Hepatocyte (in vitro differentiated cells): ENCODE measurements at regions not wholly inside any gene's neighbourhood (a gene's known extent, or its start where the extent isn't known, plus 50 kb on each side); places are given as distances from the start of the nearest gene placed in this dataset.

Experiments
- DNase-seq: peaks from one replicate; pipeline ENCODE4 v3.0.0-alpha.2; 2016; ENCODE audit warnings: low spot score
- H2AFZ ChIP-seq: fragments of 200-600 bp; sonication (generic); 2 replicates; pipeline ENCODE4 v1.6.0; 2016; ENCODE audit warnings: antibody characterized with exemption, mild to moderate bottlenecking
- H3K27ac ChIP-seq: fragments of 200-600 bp; sonication (generic); 2 replicates; pipeline ENCODE4 v1.5.1; 2016; ENCODE audit warnings: mild to moderate bottlenecking
- H3K27me3 ChIP-seq: fragments of 200-600 bp; sonication (generic); 2 replicates; pipeline ENCODE4 v1.6.1; 2016
- H3K36me3 ChIP-seq: fragments of 200-600 bp; sonication (generic); replicated peaks from 2 replicates; pipeline ENCODE4 v1.5.1; 2016; ENCODE audit warnings: low read depth; ENCODE audit not compliant: insufficient read depth
- H3K4me1 ChIP-seq: fragments of 200-600 bp; sonication (generic); 2 replicates; pipeline ENCODE4 v1.5.1; 2016; ENCODE audit warnings: mild to moderate bottlenecking, moderate library complexity; ENCODE audit not compliant: insufficient read depth
- H3K4me2 ChIP-seq: fragments of 200-600 bp; sonication (generic); 2 replicates; pipeline ENCODE4 v1.6.0; 2016
- H3K4me3 ChIP-seq: fragments of 200-600 bp; sonication (generic); 2 replicates; pipeline ENCODE4 v1.5.1; 2016; ENCODE audit warnings: mild to moderate bottlenecking
- H3K79me2 ChIP-seq: fragments of 200-600 bp; sonication (generic); 2 replicates; pipeline ENCODE4 v1.6.0; 2017; ENCODE audit warnings: mild to moderate bottlenecking
- H3K9me2 ChIP-seq: fragments of 200-600 bp; sonication (generic); replicated peaks from 2 replicates; pipeline ENCODE4 v1.6.0; 2017; ENCODE audit warnings: mild to moderate bottlenecking; ENCODE audit not compliant: insufficient read depth
- H3K9me3 ChIP-seq: fragments of 200-600 bp; sonication (generic); 2 replicates; pipeline ENCODE4 v1.5.1; 2016; ENCODE audit warnings: low read depth, mild to moderate bottlenecking
- H4K20me1 ChIP-seq: fragments of 200-600 bp; sonication (generic); 2 replicates; pipeline ENCODE4 v1.6.0; 2016; ENCODE audit warnings: mild to moderate bottlenecking; ENCODE audit not compliant: insufficient read depth, poor library complexity, severe bottlenecking
- EZH2 ChIP-seq: fragments of 200-600 bp; sonication (generic); IDR thresholded peaks from 2 replicates; pipeline ENCODE4 v1.6.1; 2016; ENCODE audit warnings: antibody characterized with exemption, mild to moderate bottlenecking, borderline replicate concordance
- EZH2phosphoT487 ChIP-seq: fragments of 200-600 bp; sonication (generic); IDR thresholded peaks from one replicate; pipeline ENCODE4 v1.6.1; 2018; ENCODE audit warnings: antibody characterized with exemption, mild to moderate bottlenecking, low read depth, moderate library complexity; ENCODE audit not compliant: unreplicated experiment, severe bottlenecking
- WGBS: methylation state at CpG from one replicate; pipeline ENCODE4 v1.1.6; 2016; ENCODE audit warnings: low lambda C conversion rate; ENCODE audit errors: missing lambda C conversion rate; 5-methylcytosine and 5-hydroxymethylcytosine counted together
- TF ChIP-seq, protein P1 (sequence below): fragments of 200-600 bp; sonication (generic); IDR thresholded peaks from 2 replicates; pipeline ENCODE4 v1.5.1; 2016; ENCODE audit warnings: antibody characterized with exemption, mild to moderate bottlenecking; ENCODE audit not compliant: poor library complexity

DNA sequence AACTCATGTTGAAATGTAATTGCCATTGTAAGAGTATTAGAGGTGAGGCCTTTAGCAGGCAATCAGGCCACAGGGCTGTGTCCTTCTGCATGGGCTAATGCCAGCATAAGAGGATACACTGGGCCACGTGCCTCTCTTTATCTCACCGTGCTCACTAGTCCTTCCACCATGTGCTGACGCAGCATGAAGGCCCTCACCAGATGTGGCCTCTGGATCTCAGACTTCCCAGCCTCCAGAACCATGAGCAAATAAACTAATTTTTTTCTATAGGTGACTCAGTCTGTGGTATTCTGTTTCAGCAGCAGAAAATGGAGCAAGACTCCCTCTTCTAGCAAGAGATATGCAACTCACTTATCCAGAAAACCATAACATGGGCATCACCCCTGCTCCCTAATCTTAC is 149.7 kb upstream of the ZNF236 start:
- WGBS, result 67% methylated on average over 3 of the region's 3 CpGs
- H3K27ac ChIP-seq, result no peak overlapping the region

DNA sequence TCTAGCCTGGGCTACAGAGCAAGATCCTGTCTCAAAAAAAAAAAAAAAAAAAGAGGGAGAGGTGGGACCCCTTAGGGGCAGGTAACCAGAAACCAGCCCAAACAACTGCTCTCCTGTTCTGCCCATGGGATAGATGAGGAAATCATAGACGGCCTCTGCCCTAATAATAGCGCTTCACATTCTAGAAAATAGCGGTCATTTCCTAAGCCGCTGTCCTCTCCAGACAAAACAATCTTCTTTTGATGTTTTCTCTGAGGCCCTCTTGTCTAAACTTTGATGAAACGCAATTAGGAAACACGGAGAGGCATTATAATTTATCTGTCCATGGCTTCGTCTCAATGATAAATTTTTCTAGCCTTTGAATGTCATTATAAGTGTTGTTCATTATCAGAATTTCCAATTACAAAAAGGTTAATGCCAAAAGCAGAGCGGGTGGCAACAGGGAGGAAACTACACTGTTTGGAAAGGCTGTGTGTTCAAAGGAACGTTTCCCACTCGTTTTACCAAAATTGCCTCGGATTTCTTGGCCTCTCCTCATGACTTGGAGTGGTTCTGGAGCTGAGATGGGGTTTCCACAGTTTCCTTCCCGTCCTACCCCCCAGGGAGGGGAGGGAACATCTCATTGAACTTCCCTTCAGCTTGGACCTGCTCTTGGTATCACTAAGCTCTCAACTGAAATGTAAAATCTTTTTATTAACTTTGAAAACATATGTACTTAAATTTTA is 151.6 kb upstream of the ZNF236 start:
- H2AFZ ChIP-seq, result no peak overlapping the region
- H3K27me3 ChIP-seq, result no peaks in the 10 kb centered on the region
- no peaks in the 10 kb centered on the region for H3K9me2 ChIP-seq
- 79% methylated on average over 12 of the region's 12 CpGs for WGBS
- no peaks in the 10 kb centered on the region for H3K79me2 ChIP-seq
- H3K36me3 ChIP-seq, result no peaks in the 10 kb centered on the region
- no peaks in the 10 kb centered on the region for H3K9me3 ChIP-seq
- TF ChIP-seq EZH2phosphoT487 (no peak), EZH2 (no peak)
- TF ChIP-seq, protein P1, sequence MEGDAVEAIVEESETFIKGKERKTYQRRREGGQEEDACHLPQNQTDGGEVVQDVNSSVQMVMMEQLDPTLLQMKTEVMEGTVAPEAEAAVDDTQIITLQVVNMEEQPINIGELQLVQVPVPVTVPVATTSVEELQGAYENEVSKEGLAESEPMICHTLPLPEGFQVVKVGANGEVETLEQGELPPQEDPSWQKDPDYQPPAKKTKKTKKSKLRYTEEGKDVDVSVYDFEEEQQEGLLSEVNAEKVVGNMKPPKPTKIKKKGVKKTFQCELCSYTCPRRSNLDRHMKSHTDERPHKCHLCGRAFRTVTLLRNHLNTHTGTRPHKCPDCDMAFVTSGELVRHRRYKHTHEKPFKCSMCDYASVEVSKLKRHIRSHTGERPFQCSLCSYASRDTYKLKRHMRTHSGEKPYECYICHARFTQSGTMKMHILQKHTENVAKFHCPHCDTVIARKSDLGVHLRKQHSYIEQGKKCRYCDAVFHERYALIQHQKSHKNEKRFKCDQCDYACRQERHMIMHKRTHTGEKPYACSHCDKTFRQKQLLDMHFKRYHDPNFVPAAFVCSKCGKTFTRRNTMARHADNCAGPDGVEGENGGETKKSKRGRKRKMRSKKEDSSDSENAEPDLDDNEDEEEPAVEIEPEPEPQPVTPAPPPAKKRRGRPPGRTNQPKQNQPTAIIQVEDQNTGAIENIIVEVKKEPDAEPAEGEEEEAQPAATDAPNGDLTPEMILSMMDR, result no peak
- no peak overlapping the region for H3K4me3 ChIP-seq
- no peaks in the 10 kb centered on the region for H4K20me1 ChIP-seq
- no peak overlapping the region for H3K4me2 ChIP-seq
- H3K4me1 ChIP-seq, result no peaks in the 10 kb centered on the region
- H3K27ac ChIP-seq, result no peak overlapping the region
- no peak for DNase-seq

More for the DNA sequence above, 149.7 kb upstream of the ZNF236 start:
- peak; percentile 31 for DNase-seq
- no peaks in the 10 kb centered on the region for H3K9me2 ChIP-seq
- no peaks in the 10 kb centered on the region for H4K20me1 ChIP-seq
- H2AFZ ChIP-seq, result no peak overlapping the region
- TF ChIP-seq EZH2phosphoT487 (no peak), EZH2 (no peak)
- TF ChIP-seq, protein P1, result no peak
- H3K79me2 ChIP-seq, result no peaks in the 10 kb centered on the region
- no peaks in the 10 kb centered on the region for H3K4me1 ChIP-seq
- no peaks in the 10 kb centered on the region for H3K36me3 ChIP-seq
- H3K4me3 ChIP-seq, result no peak overlapping the region
- H3K27me3 ChIP-seq, result no peaks in the 10 kb centered on the region
- H3K9me3 ChIP-seq, result no peaks in the 10 kb centered on the region
- H3K4me2 ChIP-seq, result no peak overlapping the region

DNA sequence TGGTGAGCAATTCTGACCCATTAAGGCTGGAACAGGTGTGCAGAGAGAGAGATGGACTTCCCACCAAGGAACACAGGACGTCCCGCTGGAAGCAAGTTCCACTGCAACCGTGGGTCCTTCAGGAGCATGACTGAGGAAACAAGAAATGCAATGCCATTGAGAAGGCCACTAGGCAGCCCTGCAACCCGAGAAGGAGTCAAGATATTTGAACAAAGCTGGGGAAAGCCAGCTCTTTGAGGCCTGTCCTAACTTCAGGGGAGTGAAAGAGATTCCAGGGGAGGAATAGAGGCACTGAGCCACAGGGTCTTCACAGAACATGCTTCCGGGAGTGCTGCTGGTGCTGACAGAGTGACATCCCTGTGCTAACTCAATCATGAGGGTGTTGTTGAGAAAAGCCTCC is 153.8 kb upstream of the ZNF236 start:
- Histone ChIP-seq H3K79me2 (no peaks in the 10 kb centered on the region), H3K9me2 (no peaks in the 10 kb centered on the region), H3K27me3 (no peaks in the 10 kb centered on the region), H2AFZ (no peak overlapping the region), H3K27ac (no peak overlapping the region), H3K4me1 (no peaks in the 10 kb centered on the region), H3K9me3 (no peaks in the 10 kb centered on the region), H3K36me3 (no peaks in the 10 kb centered on the region), H4K20me1 (no peaks in the 10 kb centered on the region), H3K4me2 (no peak overlapping the region), H3K4me3 (no peak overlapping the region)
- WGBS, result 77% methylated on average over 5 of the region's 5 CpGs
- DNase-seq, result no peak
- TF ChIP-seq EZH2 (no peak), EZH2phosphoT487 (no peak)
- TF ChIP-seq, protein P1, result no peak
